ENCODE measurements at regions not wholly inside any gene's neighbourhood (a gene's known extent, or its start where the extent isn't known, plus 50 kb on each side); places are given as distances from the start of the nearest gene placed in this dataset.

- TF ChIP-seq ZNF274 (IDR thresholded peaks at IDR 0.05; ENCODE audit: low read depth, low read length) (no peak), YY1 (IDR thresholded peaks at IDR 0.05; ENCODE audit: insufficient read depth, insufficient read length) (no peak), SUZ12 (IDR thresholded peaks at IDR 0.05; ENCODE audit: extremely low read depth, insufficient read depth, insufficient read length) (no peak)
Observed at GRCh38 chr13:65841156-65841555, 1389.0 kb downstream of the PCDH9 start.
